Testis (tissue), 2 donors: ENCODE measurements at regions not wholly inside any gene's neighbourhood (a gene's known extent, or its start where the extent isn't known, plus 50 kb on each side); places are given as distances from the start of the nearest gene placed in this dataset.

ENCODE experiments used
- POLR2A ChIP-seq: fragments of 450-650 bp; IDR thresholded peaks from one replicate; pipeline ENCODE4 v1.6.1; 2017; ENCODE audit warnings: antibody characterized with exemption, mild to moderate bottlenecking, moderate library complexity
- TF ChIP-seq, protein P1 (sequence below), 3 experiments: fragments of 450-650 bp in 2 of 3; fragments of 200-600 bp in 1 of 3; sonication (generic) in 1 of 3; IDR thresholded peaks; one replicate each; pipeline ENCODE4 v1.5.1; 2016 to 2019; ENCODE audit warnings: antibody characterized with exemption in 3 of 3, mild to moderate bottlenecking in 2 of 3, moderate library complexity in 1 of 3

DNA sequence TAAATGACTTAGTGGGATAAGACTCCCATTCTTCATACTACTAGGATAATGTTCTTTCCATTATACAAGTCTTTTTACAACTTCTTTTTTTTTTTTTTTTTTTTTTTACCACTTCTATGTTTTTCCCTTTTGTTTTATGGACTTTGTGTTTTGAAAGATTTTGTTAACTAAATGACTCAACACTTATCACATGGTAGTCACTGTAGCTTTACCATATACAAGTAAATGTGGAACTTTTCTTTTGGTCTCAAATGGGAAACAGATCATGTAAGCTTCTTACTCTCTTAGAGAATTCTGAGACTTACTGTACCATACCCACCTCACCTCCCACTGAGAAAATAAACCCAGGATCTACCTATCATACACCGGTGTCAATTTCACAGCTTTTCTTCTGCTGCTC is 590.3 kb upstream of the CDH2 start:
- TF ChIP-seq, protein P1, sequence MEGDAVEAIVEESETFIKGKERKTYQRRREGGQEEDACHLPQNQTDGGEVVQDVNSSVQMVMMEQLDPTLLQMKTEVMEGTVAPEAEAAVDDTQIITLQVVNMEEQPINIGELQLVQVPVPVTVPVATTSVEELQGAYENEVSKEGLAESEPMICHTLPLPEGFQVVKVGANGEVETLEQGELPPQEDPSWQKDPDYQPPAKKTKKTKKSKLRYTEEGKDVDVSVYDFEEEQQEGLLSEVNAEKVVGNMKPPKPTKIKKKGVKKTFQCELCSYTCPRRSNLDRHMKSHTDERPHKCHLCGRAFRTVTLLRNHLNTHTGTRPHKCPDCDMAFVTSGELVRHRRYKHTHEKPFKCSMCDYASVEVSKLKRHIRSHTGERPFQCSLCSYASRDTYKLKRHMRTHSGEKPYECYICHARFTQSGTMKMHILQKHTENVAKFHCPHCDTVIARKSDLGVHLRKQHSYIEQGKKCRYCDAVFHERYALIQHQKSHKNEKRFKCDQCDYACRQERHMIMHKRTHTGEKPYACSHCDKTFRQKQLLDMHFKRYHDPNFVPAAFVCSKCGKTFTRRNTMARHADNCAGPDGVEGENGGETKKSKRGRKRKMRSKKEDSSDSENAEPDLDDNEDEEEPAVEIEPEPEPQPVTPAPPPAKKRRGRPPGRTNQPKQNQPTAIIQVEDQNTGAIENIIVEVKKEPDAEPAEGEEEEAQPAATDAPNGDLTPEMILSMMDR (IDR thresholded peaks at IDR 0.05), result no peak
- no peak for TF ChIP-seq POLR2A
